Astrocyte of the spinal cord (primary cell): ENCODE measurements at regions not wholly inside any gene's neighbourhood (a gene's known extent, or its start where the extent isn't known, plus 50 kb on each side); places are given as distances from the start of the nearest gene placed in this dataset.
A peak's percentile ranks its signal among the peaks of the same experiment; 100 is the strongest.

Experiments used
- DNase-seq: peaks from one replicate; pipeline ENCODE4 v3.0.0; 2011; ENCODE audit warnings: low read depth, low spot score
- H3K4me3 ChIP-seq: 2 replicates; pipeline ENCODE4 v1.5.1; 2011; ENCODE audit warnings: low read depth, mild to moderate bottlenecking, low read length, moderate library complexity
- CTCF ChIP-seq: IDR thresholded peaks from 2 replicates; pipeline ENCODE4 v1.5.1; 2012; ENCODE audit warnings: low read depth, mild to moderate bottlenecking, low read length, inconsistent platforms
- in situ Hi-C: cut with HindIII; loops from 2 replicates; pipeline ENCODE4 v1.10.0; 2017; ENCODE audit warnings: low sequenced_read_pairs

GRCh38 chr11:106581399-106581798 is 436.9 kb downstream of the GUCY1A2 start:
- no peak for DNase-seq
- H3K4me3 ChIP-seq, result no peak overlapping the region
- in situ Hi-C loops, result no loop called here
- no peak for TF ChIP-seq CTCF

GRCh38 chr11:106585061-106585460 is 433.2 kb downstream of the GUCY1A2 start:
- peak; percentile 44 for TF ChIP-seq CTCF
- in situ Hi-C loops, result no loop called here
- DNase-seq, result peak; percentile 32
- no peak overlapping the region for H3K4me3 ChIP-seq

GRCh38 chr11:106594751-106595351 is 423.4 kb downstream of the GUCY1A2 start:
- no peak for TF ChIP-seq CTCF
- H3K4me3 ChIP-seq, result no peak overlapping the region
- DNase-seq, result no peak
- in situ Hi-C loops, result no loop called here

GRCh38 chr11:106601684-106602297 is 416.5 kb downstream of the GUCY1A2 start:
- in situ Hi-C loops, result no loop called here
- TF ChIP-seq CTCF, result no peak
- no peak for DNase-seq
- H3K4me3 ChIP-seq, result no peak overlapping the region

DNA sequence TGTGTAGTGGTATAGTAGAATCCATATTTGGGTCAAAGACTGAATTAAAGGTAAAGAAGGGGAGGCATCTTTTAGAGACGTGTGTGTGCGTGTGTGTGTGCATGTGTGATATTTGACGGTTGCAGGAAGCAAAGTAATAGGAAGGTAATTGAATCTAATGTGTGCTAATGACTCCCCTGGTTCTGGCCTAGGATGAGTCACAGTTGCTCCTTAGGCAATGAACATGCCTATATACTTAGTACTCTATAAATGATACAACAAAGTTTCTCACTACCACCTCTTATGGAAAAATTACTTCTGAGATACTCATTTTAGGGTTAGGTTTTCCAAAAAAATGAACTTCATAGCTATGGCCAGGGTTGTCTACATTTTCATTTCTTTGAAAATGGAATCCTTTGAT is 409.6 kb downstream of the GUCY1A2 start:
- TF ChIP-seq CTCF, result no peak
- in situ Hi-C loops, result no loop called here
- peak; percentile 34 for DNase-seq

DNA sequence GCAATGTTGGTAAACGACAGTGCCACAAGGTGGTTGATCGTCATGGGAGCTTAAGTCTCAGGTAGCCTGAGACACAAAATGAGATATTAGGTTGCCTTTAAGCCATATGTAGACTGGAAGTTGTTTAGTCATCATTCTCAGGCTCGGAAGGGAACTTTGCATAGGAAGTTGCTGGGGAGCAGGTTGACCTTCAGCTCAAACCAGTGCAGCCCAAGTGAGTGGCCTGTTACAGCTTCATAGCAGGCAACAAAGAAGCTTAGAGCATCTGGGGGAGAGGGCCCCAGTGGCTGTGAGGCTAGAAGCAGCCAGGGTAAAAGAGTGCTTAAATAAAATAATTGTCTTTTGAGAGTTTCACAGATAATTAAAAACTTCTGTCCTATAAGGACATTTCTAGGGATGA is 404.0 kb downstream of the GUCY1A2 start:
- no peak for DNase-seq
- in situ Hi-C loops, result no loop called here
- TF ChIP-seq CTCF, result no peak
- no peak overlapping the region for H3K4me3 ChIP-seq

More for the DNA sequence above, 409.6 kb downstream of the GUCY1A2 start:
- H3K4me3 ChIP-seq, result no peak overlapping the region
